ENCODE measurements at regions not wholly inside any gene's neighbourhood (a gene's known extent, or its start where the extent isn't known, plus 50 kb on each side); places are given as distances from the start of the nearest gene placed in this dataset.

DNA sequence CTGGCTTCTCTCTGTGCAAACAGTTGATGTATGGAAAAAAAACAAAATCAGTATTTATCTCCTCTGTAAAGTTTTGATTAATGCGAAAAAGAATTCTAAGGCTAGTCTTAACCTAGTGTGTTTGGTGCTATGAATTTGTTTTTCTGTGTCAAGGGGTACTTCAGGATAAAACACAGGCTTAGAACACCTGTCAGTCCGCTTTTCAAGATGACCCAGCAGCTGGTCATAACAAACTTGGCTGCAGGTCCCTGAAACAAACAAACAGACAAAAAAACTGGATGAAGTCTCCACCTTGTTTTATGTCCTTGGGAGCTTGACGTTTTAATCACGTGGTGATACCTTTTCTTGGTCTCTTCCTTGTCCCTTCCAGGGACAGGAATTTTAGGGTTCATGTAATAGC, 689.3 kb downstream of the UQCRFS1 start:
- Histone ChIP-seq H3K27ac (no peak overlapping the region), H3K36me3 (no peaks in the 10 kb centered on the region), H3K9me3 (no peaks in the 10 kb centered on the region), H3K4me3 (no peak overlapping the region), H3K4me1 (no peaks in the 10 kb centered on the region), H3K27me3 (no peaks in the 10 kb centered on the region)
- no peak for TF ChIP-seq POLR2A (IDR thresholded peaks at IDR 0.05)
- TF ChIP-seq, protein P1, sequence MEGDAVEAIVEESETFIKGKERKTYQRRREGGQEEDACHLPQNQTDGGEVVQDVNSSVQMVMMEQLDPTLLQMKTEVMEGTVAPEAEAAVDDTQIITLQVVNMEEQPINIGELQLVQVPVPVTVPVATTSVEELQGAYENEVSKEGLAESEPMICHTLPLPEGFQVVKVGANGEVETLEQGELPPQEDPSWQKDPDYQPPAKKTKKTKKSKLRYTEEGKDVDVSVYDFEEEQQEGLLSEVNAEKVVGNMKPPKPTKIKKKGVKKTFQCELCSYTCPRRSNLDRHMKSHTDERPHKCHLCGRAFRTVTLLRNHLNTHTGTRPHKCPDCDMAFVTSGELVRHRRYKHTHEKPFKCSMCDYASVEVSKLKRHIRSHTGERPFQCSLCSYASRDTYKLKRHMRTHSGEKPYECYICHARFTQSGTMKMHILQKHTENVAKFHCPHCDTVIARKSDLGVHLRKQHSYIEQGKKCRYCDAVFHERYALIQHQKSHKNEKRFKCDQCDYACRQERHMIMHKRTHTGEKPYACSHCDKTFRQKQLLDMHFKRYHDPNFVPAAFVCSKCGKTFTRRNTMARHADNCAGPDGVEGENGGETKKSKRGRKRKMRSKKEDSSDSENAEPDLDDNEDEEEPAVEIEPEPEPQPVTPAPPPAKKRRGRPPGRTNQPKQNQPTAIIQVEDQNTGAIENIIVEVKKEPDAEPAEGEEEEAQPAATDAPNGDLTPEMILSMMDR (IDR thresholded peaks at IDR 0.05): no peak
- ATAC-seq (no peak), DNase-seq (no peak)
- intact Hi-C loops (cut with DNase I): no loop called here
- WGBS, 4 donors: 71 to 75% (median 73%) methylated on average over 4 of the region's 4 CpGs

DNA sequence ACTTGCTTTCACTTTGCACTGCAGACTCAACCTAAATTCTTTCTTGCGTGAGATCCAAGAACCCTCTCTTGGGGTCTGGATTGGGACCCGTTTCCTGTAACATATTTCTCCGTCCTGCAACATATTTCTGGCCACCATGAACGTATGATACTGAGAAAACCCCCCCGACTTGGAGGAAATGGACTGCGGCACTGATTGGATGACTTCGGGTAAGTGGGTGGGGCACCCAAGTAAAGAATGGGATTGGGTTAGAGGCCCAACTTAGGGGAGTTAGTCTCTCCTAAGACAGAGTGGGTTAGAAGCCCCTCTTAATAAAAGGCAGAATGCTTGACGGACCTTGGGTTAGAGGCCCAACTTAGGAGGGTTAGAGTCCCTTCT, 690.4 kb downstream of the UQCRFS1 start:
- no peak for DNase-seq

DNA sequence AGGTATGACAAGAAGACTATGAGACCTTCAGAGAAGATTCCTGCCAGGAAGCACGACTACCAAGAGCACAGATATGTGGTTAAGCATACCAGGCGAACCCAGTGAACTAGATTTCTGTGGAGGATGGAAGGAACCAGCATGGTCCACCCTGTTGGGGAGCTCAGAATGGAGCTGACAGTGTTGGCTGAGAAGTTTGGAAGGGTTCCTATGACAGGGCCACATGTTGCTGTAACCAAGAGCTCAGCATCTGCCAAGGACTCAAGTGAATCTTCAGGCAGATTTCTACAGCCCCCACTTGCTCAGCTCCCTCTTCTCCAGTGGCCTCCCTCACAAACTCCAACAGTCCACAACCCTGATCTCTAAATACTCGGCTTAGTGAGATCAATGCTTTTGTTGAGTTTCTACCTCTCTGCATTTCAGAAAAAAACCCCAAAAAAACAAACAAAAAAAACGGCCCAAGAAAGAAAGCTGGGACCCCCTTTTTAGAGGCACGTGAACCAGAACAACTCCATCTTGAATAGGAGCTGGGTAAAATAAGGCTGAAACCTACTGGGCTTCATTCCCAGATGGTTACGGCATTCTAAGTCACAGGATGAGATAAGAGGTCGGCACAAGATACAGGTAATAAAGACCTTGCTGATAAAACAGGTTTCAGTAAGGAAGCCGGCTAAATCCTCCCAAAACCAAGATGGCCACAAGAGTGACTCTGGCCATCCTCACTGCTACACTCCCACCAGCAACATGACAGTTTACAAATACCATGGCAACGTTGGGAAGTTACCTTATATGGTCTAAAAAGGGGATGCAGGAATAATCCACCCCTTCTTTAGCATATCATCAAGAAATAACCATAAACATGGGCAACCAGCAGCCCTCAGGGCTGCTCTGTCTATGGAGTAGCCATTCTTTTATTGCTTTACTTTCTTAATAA, 691.1 kb downstream of the UQCRFS1 start:
- H3K27ac ChIP-seq: no peak overlapping the region
- TF ChIP-seq POLR2A (IDR thresholded peaks at IDR 0.05): no peak
- TF ChIP-seq, protein P1 (IDR thresholded peaks at IDR 0.05): no peak
- H3K4me1 ChIP-seq: no peaks in the 10 kb centered on the region
- no peaks in the 10 kb centered on the region for H3K36me3 ChIP-seq
- H3K27me3 ChIP-seq: no peaks in the 10 kb centered on the region
- intact Hi-C loops (cut with DNase I): no loop called here
- no peak for DNase-seq
- H3K4me3 ChIP-seq: no peak overlapping the region
- no peaks in the 10 kb centered on the region for H3K9me3 ChIP-seq
- 67 to 69% (median 68%) methylated on average over 9 of the region's 9 CpGs for WGBS, 4 donors
- no peak for ATAC-seq

More for the DNA sequence above, 690.4 kb downstream of the UQCRFS1 start:
- H3K9me3 ChIP-seq: no peaks in the 10 kb centered on the region
- no peak overlapping the region for H3K27ac ChIP-seq
- H3K4me3 ChIP-seq: no peak overlapping the region
- H3K27me3 ChIP-seq: no peaks in the 10 kb centered on the region
- intact Hi-C loops (cut with DNase I): no loop called here
- no peaks in the 10 kb centered on the region for H3K4me1 ChIP-seq
- H3K36me3 ChIP-seq: no peaks in the 10 kb centered on the region
- TF ChIP-seq, protein P1 (IDR thresholded peaks at IDR 0.05): no peak
- no peak for TF ChIP-seq POLR2A (IDR thresholded peaks at IDR 0.05)
- ATAC-seq: no peak
- WGBS, 4 donors: 80 to 84% (median 83%) methylated on average over 8 of the region's 8 CpGs

DNA sequence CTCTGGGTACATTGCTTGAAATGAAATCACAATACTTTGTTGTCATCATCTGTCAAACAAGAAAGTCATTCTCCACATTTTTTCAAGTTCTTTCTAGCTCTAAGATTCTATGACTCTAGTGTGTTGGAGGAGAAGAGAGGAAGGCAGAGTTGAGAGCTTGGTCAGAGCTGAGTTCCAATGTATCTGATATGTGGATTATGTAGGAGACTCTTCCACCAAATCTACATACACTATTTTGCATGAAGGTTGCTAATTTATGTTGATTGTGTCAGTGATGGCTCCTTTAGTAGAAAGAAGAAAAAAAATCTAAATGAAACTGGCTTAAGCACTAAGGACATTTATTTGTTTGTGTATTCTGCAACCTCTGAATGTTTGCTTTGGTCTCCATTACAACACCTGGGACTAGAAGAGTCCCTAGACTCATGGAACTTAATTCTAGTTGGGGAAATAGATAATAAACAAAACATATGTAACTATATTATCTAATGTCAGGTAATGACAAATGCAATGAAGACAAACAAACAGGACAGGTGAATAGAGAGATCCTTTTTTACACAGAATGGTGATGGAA, 691.9 kb downstream of the UQCRFS1 start:
- no peak for TF ChIP-seq POLR2A (IDR thresholded peaks at IDR 0.05)
- TF ChIP-seq, protein P1 (IDR thresholded peaks at IDR 0.05): no peak
- Histone ChIP-seq H3K4me3 (no peak overlapping the region), H3K9me3 (no peaks in the 10 kb centered on the region), H3K4me1 (no peaks in the 10 kb centered on the region), H3K36me3 (no peaks in the 10 kb centered on the region), H3K27ac (no peak overlapping the region), H3K27me3 (no peaks in the 10 kb centered on the region)
- intact Hi-C loops (cut with DNase I): no loop called here
- no peak for DNase-seq
- ATAC-seq: no peak

All from heart left ventricle (tissue), 16 donors.